ENCODE measurements at regions not wholly inside any gene's neighbourhood (a gene's known extent, or its start where the extent isn't known, plus 50 kb on each side); places are given as distances from the start of the nearest gene placed in this dataset.

DNA sequence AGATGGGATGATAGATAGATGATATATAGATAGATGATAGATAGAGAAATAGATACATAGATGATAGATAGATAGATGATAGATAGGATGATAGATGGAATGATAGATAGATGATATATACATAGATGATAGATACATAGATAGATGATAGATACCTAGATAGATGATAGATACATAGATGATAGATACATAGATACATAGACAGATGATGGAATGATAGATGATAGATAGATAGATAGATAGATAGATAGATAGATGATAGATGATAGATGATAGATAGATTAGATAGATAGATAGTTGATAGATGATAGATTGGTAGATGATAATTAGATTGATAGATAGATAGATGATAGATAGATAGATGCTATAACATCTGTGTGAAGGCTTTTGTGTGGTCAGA is 201.7 kb upstream of the RAB4A start:
- DNase-seq, result no peak

- DNase-seq, result no peak
Observed at GRCh38 chr1:229070168-229070567, 200.7 kb upstream of the RAB4A start.

DNA sequence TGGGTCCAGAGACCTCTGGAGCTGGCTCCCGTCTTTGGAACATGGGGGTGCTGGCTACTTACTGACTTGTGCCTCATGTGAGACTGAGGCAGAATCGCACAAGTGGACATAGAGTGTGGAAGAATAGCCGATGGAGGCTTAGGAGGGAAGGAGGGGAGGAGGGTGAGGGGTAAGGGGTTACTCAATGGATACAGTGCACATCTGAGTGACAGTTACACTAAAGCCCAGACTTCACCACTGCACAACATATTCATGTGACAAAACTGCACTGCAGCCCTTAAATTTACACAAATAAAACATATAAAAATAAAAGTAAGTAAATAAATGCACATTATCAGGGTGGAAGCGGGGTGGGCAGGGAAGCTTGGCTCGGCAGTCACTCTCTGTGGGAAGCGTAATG is 197.7 kb upstream of the RAB4A start:
- DNase-seq, result no peak

DNA sequence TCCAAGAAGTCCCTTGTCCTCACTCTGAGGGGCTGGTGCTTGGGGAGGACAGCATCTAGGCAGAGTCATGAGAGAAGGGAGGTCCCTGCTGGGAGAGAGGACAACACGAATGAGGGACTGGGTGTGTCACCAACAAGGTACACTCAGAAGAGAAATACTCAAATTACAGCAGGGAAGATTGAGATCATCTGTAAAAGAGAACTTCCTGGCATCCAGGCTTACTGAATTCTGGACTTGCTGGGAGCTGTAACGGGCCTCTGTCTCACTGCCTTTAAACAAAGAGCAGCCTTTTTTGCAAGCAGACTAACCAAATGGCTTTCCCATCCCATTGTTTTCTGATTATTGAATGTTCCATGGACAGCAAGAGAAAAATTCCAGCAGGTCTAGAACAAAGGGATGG is 195.7 kb upstream of the RAB4A start:
- no peak for DNase-seq

- no peak for DNase-seq
Observed at GRCh38 chr1:229075716-229076115, 195.2 kb upstream of the RAB4A start.

GRCh38 chr1:229076195-229076594 is 194.7 kb upstream of the RAB4A start:
- DNase-seq, result no peak

- no peak for DNase-seq
Observed at GRCh38 chr1:229079016-229079595, 191.8 kb upstream of the RAB4A start.

- DNase-seq, result no peak
Observed at GRCh38 chr1:229080361-229080760, 190.6 kb upstream of the RAB4A start.

DNA sequence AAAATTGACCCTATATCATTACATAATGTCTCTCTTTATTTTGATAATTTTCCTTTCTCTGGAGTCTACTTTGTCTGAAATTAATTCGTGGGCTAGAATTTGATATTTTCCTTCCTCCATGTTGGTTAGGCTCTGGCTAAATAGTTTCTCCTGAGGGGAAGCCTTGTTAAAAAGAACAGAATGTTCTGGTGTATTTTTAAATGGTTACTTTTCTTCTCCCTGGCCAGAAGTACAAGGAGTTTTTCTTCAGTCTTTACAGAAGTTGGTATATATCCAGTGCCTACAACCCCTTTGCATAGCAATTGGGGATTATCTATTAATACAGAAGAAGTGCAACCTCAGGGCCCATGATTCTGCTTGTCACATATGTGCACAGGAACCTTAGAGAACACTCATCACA is 185.6 kb upstream of the RAB4A start:
- no peak for DNase-seq

- DNase-seq, result no peak
Observed at GRCh38 chr1:229086091-229086490, 184.8 kb upstream of the RAB4A start.

GRCh38 chr1:229086686-229087085 is 184.2 kb upstream of the RAB4A start:
- no peak for DNase-seq

DNA sequence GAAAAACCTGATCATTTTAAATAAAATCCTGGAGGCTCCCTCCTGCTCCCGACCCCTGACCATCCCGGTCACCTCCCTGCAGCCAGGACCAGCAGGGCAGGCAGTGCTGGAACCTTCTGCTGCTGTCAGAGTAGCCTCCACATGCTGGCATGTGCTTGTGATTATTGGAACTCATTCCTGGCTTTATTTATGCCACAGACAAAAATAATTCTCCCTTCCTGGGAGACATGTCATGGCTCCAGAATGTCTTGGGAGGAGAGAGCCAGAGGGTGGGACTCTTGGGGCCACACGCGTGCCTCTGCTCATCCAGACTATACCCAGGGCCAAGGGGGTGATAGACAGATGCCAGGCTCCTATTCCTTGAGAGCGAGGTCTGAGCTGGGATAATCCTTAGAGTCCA is 183.6 kb upstream of the RAB4A start:
- no peak for DNase-seq

- no peak for DNase-seq
Observed at GRCh38 chr1:229087906-229088305, 183.0 kb upstream of the RAB4A start.

DNA sequence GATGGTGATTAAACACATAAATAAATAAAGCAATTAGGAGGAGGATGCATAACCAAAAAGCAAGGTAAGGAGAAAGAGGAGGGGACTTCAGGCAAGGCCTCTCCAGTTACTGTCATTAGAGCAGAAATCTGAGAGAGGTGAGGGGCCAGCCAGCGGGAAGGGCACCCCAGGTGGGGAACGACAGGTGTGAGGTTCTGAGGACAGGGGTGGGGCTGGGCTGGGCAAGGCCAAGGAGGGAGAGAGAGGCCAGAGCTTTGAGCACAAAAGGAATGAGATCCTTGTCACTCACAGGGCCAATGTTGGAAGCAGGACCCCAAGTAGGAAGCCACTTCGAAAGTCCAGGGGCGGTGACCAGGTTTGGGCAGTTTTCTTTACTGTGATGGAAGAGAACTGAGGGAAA is 182.2 kb upstream of the RAB4A start:
- no peak for DNase-seq

- DNase-seq, result no peak
Observed at GRCh38 chr1:229089586-229090208, 181.2 kb upstream of the RAB4A start.

GRCh38 chr1:229091721-229092136 is 179.2 kb upstream of the RAB4A start:
- no peak for DNase-seq

GRCh38 chr1:229092377-229093237 is 178.3 kb upstream of the RAB4A start:
- no peak for DNase-seq

DNA sequence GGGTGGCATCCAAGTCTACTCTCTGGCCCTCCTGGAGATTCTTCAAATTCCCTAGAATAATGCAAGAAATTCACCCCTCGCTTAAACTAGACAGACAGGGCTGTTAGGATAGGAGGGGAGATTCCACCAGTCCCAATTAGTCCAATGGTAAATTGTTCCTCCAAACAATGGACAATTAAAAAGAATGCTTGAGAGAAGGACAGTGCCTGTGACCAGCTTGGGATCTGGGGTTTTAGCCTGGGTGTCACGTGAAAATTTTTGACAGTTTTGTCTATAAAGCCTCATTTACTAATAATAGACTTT is 177.7 kb upstream of the RAB4A start:
- DNase-seq, result no peak

GRCh38 chr1:229093609-229094336 is 177.1 kb upstream of the RAB4A start:
- DNase-seq, result no peak

DNA sequence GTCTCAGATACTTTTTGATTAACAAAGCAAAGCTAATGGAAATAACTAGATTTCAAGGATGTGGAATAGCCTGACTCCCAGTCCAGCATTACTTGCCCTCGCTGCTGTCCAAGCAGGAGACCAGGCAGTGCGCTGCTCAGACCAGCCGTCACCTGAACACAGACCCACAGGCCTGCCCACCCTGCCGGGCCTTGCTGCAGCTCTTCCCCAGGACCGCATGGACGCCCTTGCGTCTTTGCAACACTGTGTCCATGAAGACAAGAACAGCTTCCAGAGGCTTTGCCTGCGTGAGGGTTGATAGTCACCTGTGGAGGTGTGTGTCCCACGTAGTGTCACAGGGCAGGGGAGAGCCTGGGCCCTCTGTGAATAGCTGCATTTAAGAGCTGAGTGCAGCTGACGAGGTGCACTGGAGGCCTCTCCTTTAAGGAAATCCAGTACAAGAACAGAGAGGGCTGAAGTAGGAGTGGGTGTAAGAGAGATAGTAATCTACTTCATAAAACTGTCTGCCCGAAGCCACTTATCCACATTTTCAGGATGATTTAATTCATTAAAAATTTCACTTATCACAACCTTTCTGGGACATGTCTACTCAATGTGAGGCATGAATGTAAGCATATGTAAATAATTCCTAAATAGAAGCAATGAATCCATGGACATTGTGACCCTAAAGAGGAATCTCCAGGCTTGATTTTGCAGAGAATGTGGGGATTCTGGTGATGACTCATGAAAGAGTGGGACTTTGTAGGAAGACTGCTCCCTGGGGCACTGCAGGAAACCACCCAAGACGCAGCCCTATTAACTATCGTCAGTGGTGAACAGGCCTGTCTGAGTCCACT is 176.2 kb upstream of the RAB4A start:
- no peak for DNase-seq

DNA sequence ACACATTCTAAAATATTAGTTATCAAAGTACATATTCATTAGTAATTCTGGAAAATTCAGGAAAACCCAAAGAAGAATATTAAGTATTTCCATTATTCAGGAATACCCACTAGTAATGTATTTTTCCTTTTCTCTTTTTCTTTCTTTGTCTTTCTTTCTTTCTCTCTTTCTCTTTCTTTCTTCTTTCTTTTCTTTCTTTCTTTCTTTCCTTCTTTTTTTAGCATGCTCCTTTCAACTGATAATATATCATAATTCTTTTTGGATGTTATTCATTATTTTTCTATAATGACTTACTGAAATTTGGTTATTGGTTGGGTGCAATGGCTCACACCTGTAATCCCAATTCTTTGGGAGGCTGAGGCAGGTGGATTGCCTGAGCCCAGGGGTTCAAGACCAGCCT is 175.6 kb upstream of the RAB4A start:
- no peak for DNase-seq

- no peak for DNase-seq
Observed at GRCh38 chr1:229097356-229097755, 173.6 kb upstream of the RAB4A start.

GRCh38 chr1:229098361-229098760 is 172.6 kb upstream of the RAB4A start:
- DNase-seq, result no peak

Data from kidney glomerular epithelial cell (primary cell).